WTC11 (cell line): ENCODE measurements at regions not wholly inside any gene's neighbourhood (a gene's known extent, or its start where the extent isn't known, plus 50 kb on each side); places are given as distances from the start of the nearest gene placed in this dataset.

ENCODE experiments used
- ATAC-seq: fragments of 200-7000 bp; cut with Tn5 transposase; 2 replicates; pipeline ENCODE4 v1.10.0; 2021; ENCODE audit warnings: mild to moderate bottlenecking, moderate library complexity
- CTCF ChIA-PET: fragments of 300-600 bp; sonication (Branson Sonifier 250); formaldehyde crosslinking; loops from one replicate; lab custom pipeline; 2021; ENCODE audit warnings: antibody characterized with exemption; lab: Charles Lee
- POLR2A ChIA-PET: fragments of 350-600 bp; sonication (Branson Sonifier 250); formaldehyde crosslinking; loops from one replicate; lab custom pipeline; 2021; ENCODE audit warnings: antibody characterized with exemption; lab: Charles Lee
- DNase-seq: peaks from one replicate; pipeline ENCODE4 v3.0.0; 2021; ENCODE audit warnings: low spot score
- H3K27ac Mint-ChIP-seq: 2 replicates; pipeline ENCODE4 v1.8.0; 2021; ENCODE audit warnings: mixed read lengths
- H3K27me3 Mint-ChIP-seq: 2 replicates; pipeline ENCODE4 v1.8.0; 2021; ENCODE audit warnings: low read depth, mild to moderate bottlenecking, moderate library complexity, mixed read lengths
- H3K36me3 Mint-ChIP-seq: 2 replicates; pipeline ENCODE4 v1.8.0; 2021; ENCODE audit warnings: mixed read lengths
- H3K4me1 Mint-ChIP-seq: 2 replicates; pipeline ENCODE4 v1.8.0; 2022; ENCODE audit warnings: mixed read lengths
- H3K4me3 Mint-ChIP-seq: 2 replicates; pipeline ENCODE4 v1.8.0; 2021; ENCODE audit warnings: mild to moderate bottlenecking, moderate library complexity, mixed read lengths
- H3K9me3 Mint-ChIP-seq: 2 replicates; pipeline ENCODE4 v1.8.0; 2021; ENCODE audit warnings: mixed read lengths
- CBFB ChIP-seq: sonication (generic); formaldehyde crosslinking; IDR thresholded peaks from 2 replicates; pipeline ENCODE4 v1.8.1; 2022; ENCODE audit warnings: mild to moderate bottlenecking, low read depth, missing genetic modification reagents
- ESRRA ChIP-seq: sonication (generic); formaldehyde crosslinking; IDR thresholded peaks from 2 replicates; pipeline ENCODE4 v1.8.1; 2022; ENCODE audit warnings: mild to moderate bottlenecking, missing genetic modification reagents, borderline replicate concordance
- ETV6 ChIP-seq: sonication (generic); formaldehyde crosslinking; IDR thresholded peaks from 2 replicates; pipeline ENCODE4 v1.8.1; 2022; ENCODE audit warnings: mild to moderate bottlenecking, missing genetic modification reagents
- FOXK1 ChIP-seq: sonication (generic); formaldehyde crosslinking; IDR thresholded peaks from 2 replicates; pipeline ENCODE4 v1.8.0; 2022; ENCODE audit warnings: mild to moderate bottlenecking, moderate library complexity, missing genetic modification reagents
- GTF2I ChIP-seq: fragments of 250-450 bp; sonication (Bioruptor Pico); conservative IDR thresholded peaks from 2 replicates; pipeline ENCODE4 v1.4.0; 2021; ENCODE audit warnings: mild to moderate bottlenecking
- MYBL2 ChIP-seq: sonication (generic); formaldehyde crosslinking; IDR thresholded peaks from 2 replicates; pipeline ENCODE4 v1.8.1; 2023; ENCODE audit warnings: mild to moderate bottlenecking, moderate library complexity, missing genetic modification reagents
- TEAD4 ChIP-seq: sonication (generic); formaldehyde crosslinking; IDR thresholded peaks from 2 replicates; pipeline ENCODE4 v1.8.0; 2022; ENCODE audit warnings: mild to moderate bottlenecking, missing genetic modification reagents
- ZNF121 ChIP-seq: sonication (generic); formaldehyde crosslinking; IDR thresholded peaks from 2 replicates; pipeline ENCODE4 v1.8.0; 2023; ENCODE audit warnings: missing genetic modification reagents
- ZNF138 ChIP-seq: sonication (generic); formaldehyde crosslinking; conservative IDR thresholded peaks from 2 replicates; pipeline ENCODE4 v1.8.1; 2022; ENCODE audit warnings: mild to moderate bottlenecking, moderate library complexity, missing genetic modification reagents
- TF ChIP-seq, protein P1 (sequence below): sonication (generic); formaldehyde crosslinking; IDR thresholded peaks from 2 replicates; pipeline ENCODE4 v1.8.1; 2022; ENCODE audit warnings: mild to moderate bottlenecking, missing genetic modification reagents, moderate library complexity, borderline replicate concordance
- TF ChIP-seq, protein P2 (sequence below): sonication (generic); formaldehyde crosslinking; IDR thresholded peaks from 2 replicates; pipeline ENCODE4 v1.8.1; 2022; ENCODE audit warnings: mild to moderate bottlenecking, moderate library complexity, missing genetic modification reagents
- TF ChIP-seq, protein P3 (sequence below): sonication (generic); formaldehyde crosslinking; IDR thresholded peaks from 2 replicates; pipeline ENCODE4 v1.8.0; 2023; ENCODE audit warnings: mild to moderate bottlenecking, missing genetic modification reagents
- TF ChIP-seq, protein P4 (sequence below): sonication (generic); formaldehyde crosslinking; IDR thresholded peaks from 2 replicates; pipeline ENCODE4 v1.8.0; 2022; ENCODE audit warnings: mild to moderate bottlenecking, missing genetic modification reagents
- TF ChIP-seq, protein P5 (sequence below): sonication (generic); formaldehyde crosslinking; IDR thresholded peaks from 2 replicates; pipeline ENCODE4 v1.8.1; 2023; ENCODE audit warnings: mild to moderate bottlenecking, missing genetic modification reagents
- TF ChIP-seq, protein P6 (sequence below): fragments of 250-450 bp; sonication (Bioruptor Pico); conservative IDR thresholded peaks from 2 replicates; pipeline ENCODE4 v1.9.0; 2021; ENCODE audit warnings: mild to moderate bottlenecking
- TF ChIP-seq, protein P7 (sequence below): sonication (generic); formaldehyde crosslinking; IDR thresholded peaks from 2 replicates; pipeline ENCODE4 v1.8.0; 2022; ENCODE audit warnings: mild to moderate bottlenecking, missing genetic modification reagents
- TF ChIP-seq, protein P8 (sequence below): sonication (generic); formaldehyde crosslinking; IDR thresholded peaks from 2 replicates; pipeline ENCODE4 v1.8.0; 2023; ENCODE audit warnings: missing genetic modification reagents, mild to moderate bottlenecking, borderline replicate concordance

DNA sequence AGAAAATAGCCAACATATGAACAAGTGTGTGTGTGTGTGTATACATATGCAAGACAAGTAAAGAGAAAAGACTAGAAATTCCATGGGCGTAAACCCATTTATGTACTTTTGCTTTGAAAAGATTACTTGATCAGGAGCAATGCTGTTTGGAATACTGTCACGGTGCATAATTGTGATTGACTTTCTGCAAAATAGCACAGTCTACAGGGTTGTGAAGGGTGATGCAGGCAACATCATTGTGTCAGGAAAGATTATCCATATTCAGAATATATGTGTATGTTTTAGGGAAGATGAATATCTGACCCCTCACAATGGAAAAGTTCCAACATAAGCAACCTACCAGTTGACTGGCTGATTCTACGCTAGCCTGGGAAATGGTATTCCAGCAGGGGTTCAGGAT, 307.7 kb downstream of the JRKL start (continued):
- TF ChIP-seq, protein P1, sequence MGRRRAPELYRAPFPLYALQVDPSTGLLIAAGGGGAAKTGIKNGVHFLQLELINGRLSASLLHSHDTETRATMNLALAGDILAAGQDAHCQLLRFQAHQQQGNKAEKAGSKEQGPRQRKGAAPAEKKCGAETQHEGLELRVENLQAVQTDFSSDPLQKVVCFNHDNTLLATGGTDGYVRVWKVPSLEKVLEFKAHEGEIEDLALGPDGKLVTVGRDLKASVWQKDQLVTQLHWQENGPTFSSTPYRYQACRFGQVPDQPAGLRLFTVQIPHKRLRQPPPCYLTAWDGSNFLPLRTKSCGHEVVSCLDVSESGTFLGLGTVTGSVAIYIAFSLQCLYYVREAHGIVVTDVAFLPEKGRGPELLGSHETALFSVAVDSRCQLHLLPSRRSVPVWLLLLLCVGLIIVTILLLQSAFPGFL (CRISPR knock-in tag), result no peak
- TF ChIP-seq, protein P2, sequence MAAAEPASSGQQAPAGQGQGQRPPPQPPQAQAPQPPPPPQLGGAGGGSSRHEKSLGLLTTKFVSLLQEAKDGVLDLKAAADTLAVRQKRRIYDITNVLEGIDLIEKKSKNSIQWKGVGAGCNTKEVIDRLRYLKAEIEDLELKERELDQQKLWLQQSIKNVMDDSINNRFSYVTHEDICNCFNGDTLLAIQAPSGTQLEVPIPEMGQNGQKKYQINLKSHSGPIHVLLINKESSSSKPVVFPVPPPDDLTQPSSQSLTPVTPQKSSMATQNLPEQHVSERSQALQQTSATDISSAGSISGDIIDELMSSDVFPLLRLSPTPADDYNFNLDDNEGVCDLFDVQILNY (CRISPR knock-in tag), result no peak
- TF ChIP-seq, protein P3, sequence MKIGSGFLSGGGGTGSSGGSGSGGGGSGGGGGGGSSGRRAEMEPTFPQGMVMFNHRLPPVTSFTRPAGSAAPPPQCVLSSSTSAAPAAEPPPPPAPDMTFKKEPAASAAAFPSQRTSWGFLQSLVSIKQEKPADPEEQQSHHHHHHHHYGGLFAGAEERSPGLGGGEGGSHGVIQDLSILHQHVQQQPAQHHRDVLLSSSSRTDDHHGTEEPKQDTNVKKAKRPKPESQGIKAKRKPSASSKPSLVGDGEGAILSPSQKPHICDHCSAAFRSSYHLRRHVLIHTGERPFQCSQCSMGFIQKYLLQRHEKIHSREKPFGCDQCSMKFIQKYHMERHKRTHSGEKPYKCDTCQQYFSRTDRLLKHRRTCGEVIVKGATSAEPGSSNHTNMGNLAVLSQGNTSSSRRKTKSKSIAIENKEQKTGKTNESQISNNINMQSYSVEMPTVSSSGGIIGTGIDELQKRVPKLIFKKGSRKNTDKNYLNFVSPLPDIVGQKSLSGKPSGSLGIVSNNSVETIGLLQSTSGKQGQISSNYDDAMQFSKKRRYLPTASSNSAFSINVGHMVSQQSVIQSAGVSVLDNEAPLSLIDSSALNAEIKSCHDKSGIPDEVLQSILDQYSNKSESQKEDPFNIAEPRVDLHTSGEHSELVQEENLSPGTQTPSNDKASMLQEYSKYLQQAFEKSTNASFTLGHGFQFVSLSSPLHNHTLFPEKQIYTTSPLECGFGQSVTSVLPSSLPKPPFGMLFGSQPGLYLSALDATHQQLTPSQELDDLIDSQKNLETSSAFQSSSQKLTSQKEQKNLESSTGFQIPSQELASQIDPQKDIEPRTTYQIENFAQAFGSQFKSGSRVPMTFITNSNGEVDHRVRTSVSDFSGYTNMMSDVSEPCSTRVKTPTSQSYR (CRISPR knock-in tag), result no peak
- TF ChIP-seq, protein P4, sequence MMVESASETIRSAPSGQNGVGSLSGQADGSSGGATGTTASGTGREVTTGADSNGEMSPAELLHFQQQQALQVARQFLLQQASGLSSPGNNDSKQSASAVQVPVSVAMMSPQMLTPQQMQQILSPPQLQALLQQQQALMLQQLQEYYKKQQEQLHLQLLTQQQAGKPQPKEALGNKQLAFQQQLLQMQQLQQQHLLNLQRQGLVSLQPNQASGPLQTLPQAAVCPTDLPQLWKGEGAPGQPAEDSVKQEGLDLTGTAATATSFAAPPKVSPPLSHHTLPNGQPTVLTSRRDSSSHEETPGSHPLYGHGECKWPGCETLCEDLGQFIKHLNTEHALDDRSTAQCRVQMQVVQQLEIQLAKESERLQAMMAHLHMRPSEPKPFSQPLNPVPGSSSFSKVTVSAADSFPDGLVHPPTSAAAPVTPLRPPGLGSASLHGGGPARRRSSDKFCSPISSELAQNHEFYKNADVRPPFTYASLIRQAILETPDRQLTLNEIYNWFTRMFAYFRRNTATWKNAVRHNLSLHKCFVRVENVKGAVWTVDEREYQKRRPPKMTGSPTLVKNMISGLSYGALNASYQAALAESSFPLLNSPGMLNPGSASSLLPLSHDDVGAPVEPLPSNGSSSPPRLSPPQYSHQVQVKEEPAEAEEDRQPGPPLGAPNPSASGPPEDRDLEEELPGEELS (CRISPR knock-in tag), result no peak
- TF ChIP-seq ETV6 (no peak), GTF2I (no peak), ESRRA (CRISPR knock-in tag) (no peak), MYBL2 (CRISPR knock-in tag) (no peak), FOXK1 (CRISPR knock-in tag) (no peak)

DNA sequence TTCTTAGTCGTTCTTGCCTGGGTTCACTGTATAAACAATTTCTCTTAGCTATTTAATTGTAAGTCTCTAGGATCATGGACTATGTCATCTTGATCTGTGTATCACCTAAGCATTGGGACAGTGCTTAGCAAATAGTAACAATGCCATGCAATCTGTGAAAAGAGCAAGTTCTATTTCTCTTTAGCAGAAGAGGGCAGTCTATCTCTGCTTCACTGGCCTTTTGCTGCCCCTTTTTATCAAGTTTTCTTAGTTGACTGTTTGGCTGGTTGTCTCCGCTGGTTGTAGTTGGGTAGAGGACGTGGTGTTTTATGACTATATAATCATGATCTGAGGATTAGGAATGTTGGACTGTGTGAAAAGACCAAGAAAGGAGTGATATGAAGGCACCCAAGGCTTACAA, 315.0 kb downstream of the JRKL start:
- no peak overlapping the region for H3K27ac Mint-ChIP-seq
- H3K36me3 Mint-ChIP-seq, result no peaks in the 10 kb centered on the region
- ChIA-PET POLR2A (no interaction called here), CTCF (interaction anchor here (1.0 kb wide), 1 partner anchor 436 kb away, joined by 3 read pairs; no protein-coding TSS in a partner anchor)
- no peak for DNase-seq
- ATAC-seq, result peak; percentile 70
- peaks cover 22% of the 10 kb centered on the region for H3K27me3 Mint-ChIP-seq
- no peaks in the 10 kb centered on the region for H3K9me3 Mint-ChIP-seq
- H3K4me3 Mint-ChIP-seq, result no peak overlapping the region
- H3K4me1 Mint-ChIP-seq, result peaks cover 8% of the 10 kb centered on the region
- TF ChIP-seq, protein P3 (CRISPR knock-in tag), result no peak
- TF ChIP-seq CBFB, result no peak
- no peak for TF ChIP-seq ZNF138 (CRISPR knock-in tag)
- TF ChIP-seq, protein P5, sequence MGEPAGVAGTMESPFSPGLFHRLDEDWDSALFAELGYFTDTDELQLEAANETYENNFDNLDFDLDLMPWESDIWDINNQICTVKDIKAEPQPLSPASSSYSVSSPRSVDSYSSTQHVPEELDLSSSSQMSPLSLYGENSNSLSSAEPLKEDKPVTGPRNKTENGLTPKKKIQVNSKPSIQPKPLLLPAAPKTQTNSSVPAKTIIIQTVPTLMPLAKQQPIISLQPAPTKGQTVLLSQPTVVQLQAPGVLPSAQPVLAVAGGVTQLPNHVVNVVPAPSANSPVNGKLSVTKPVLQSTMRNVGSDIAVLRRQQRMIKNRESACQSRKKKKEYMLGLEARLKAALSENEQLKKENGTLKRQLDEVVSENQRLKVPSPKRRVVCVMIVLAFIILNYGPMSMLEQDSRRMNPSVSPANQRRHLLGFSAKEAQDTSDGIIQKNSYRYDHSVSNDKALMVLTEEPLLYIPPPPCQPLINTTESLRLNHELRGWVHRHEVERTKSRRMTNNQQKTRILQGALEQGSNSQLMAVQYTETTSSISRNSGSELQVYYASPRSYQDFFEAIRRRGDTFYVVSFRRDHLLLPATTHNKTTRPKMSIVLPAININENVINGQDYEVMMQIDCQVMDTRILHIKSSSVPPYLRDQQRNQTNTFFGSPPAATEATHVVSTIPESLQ (CRISPR knock-in tag), result no peak
- no peak for TF ChIP-seq TEAD4
- TF ChIP-seq, protein P6, sequence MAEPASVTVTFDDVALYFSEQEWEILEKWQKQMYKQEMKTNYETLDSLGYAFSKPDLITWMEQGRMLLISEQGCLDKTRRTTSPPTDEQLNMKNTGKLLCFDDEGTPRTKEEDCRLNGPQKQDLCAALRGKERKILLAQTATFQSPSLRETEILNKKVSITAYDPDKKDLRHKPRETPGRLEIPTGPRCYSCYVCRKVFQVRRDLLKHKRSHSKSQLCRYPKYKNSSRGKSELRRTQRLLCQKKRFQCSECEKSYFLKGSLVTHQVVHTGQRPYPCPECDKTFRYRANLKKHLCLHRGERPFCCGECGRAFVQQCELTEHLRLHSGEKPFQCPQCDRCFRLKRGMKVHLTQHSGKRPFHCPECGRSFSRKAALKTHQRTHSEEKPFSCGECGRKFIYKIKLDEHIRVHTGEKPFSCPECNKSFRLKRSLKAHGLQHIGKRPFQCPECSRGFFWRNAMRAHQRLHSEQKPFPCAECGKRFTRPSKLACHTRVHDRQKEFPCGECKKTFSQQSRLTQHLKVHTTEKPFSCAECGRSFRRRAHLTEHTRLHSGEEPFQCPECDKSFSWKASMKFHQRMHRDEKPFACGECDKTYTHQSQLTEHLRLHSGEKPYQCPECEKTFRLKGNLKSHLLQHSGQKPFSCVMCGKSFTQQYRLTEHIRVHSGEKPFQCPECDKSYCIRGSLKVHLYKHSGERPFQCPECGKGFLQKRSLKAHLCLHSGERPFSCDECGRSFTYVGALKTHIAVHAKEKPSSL, result no peak
- TF ChIP-seq, protein P7, sequence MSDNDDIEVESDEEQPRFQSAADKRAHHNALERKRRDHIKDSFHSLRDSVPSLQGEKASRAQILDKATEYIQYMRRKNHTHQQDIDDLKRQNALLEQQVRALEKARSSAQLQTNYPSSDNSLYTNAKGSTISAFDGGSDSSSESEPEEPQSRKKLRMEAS (CRISPR knock-in tag), result no peak
- TF ChIP-seq, protein P8, sequence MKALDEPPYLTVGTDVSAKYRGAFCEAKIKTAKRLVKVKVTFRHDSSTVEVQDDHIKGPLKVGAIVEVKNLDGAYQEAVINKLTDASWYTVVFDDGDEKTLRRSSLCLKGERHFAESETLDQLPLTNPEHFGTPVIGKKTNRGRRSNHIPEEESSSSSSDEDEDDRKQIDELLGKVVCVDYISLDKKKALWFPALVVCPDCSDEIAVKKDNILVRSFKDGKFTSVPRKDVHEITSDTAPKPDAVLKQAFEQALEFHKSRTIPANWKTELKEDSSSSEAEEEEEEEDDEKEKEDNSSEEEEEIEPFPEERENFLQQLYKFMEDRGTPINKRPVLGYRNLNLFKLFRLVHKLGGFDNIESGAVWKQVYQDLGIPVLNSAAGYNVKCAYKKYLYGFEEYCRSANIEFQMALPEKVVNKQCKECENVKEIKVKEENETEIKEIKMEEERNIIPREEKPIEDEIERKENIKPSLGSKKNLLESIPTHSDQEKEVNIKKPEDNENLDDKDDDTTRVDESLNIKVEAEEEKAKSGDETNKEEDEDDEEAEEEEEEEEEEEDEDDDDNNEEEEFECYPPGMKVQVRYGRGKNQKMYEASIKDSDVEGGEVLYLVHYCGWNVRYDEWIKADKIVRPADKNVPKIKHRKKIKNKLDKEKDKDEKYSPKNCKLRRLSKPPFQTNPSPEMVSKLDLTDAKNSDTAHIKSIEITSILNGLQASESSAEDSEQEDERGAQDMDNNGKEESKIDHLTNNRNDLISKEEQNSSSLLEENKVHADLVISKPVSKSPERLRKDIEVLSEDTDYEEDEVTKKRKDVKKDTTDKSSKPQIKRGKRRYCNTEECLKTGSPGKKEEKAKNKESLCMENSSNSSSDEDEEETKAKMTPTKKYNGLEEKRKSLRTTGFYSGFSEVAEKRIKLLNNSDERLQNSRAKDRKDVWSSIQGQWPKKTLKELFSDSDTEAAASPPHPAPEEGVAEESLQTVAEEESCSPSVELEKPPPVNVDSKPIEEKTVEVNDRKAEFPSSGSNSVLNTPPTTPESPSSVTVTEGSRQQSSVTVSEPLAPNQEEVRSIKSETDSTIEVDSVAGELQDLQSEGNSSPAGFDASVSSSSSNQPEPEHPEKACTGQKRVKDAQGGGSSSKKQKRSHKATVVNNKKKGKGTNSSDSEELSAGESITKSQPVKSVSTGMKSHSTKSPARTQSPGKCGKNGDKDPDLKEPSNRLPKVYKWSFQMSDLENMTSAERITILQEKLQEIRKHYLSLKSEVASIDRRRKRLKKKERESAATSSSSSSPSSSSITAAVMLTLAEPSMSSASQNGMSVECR (CRISPR knock-in tag), result no peak
- TF ChIP-seq ZNF121 (CRISPR knock-in tag), result no peak
